Stimulated activated CD8-positive, alpha-beta memory T cell treated with anti-CD3 and anti-CD28 coated beads, Interleukin-7, amount 100 ng/mL, for 48 hours (primary cell): ENCODE measurements at regions not wholly inside any gene's neighbourhood (a gene's known extent, or its start where the extent isn't known, plus 50 kb on each side); places are given as distances from the start of the nearest gene placed in this dataset.
"Not testable (repeated sequence)": the region's sequence is repeated elsewhere in the genome, so short reads cannot be mapped to it uniquely, and the experiment has no call there.

ENCODE experiments used
- DNase-seq, 2 donors: peaks; one replicate each; pipeline ENCODE4 v3.0.0-alpha.2; 2020; ENCODE audit warnings: low read depth in 1 of 2; ENCODE audit errors: extremely low read depth in 1 of 2

DNA sequence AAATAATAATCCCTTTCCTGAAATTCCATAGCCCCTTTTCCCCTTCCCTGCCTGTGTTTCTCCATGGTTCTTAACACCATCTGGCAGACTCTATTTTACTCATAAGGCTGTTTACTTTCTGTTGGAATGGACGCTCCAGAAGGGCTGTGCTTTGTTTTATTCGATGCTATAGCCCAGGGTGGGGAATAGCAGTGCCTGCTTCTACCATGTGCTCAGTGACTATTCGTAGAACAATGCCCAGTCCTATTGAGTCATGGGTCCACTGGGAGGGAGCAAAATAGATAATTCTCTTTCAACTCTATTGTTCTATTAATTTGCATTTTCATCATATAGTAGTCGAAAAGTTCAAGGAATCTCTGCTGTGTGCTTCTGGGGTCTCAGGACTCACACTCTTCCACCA lies 565.1 kb downstream of the C6orf118 start:
- no peak for DNase-seq

GRCh38 chr6:164741938-164742451 lies 567.4 kb downstream of the C6orf118 start:
- DNase-seq: no peak

DNA sequence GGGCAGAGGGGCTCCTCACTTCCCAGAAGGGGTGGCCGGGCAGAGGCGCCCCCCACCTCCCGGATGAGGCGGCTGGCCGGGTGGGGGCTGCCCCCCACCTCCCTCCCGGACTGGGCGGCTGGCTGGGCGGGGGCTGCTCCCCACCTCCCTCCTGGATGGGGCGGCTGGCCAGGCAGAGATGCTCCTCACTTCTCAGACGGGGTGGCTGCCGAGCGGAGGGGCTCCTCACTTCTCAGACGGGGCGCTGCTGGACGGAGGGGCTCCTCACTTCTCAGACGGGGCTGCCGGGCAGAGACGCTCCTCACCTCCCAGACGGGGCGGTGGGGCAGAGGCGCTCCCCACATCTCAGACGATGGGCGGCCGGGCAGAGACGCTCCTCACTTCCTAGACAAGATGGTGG lies 573.3 kb downstream of the C6orf118 start:
- DNase-seq: not testable (repeated sequence)

DNA sequence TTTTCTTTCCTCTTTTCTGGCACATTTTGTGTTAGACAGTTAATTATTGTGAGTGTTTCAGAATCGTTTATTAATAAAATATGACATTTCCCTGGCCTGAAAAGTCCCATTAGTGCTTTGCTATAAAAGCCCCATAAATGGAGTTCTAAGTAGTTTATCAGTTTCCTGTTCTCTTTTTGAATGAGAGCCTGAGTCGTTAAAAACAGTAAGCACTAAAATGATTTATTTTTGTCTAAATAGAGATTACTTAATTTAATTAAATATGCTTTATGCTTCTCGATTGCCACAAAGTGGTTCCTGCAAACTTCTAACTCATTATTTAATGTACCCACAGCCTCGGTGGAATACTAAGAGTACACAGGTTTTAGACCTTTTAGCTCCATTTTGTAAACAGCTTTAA lies 577.9 kb downstream of the C6orf118 start:
- no peak for DNase-seq

DNA sequence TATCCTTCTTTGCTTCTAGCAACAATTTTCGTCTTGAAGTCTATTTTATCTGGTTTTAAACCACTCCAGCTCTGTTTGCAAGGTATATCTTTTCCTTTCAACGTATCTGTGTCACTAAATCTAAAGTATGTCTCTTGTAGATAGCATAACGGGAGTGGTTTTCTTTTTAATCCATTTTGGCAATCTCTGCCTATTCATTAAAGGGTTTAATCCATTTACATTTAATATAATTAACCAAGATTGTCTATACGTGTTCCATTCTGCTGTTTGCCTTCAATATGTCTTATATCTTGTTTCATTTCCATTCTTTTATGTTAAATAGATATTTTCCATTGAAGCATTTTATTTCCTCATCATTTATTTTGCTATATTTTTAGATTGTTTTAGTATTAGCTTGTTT lies 587.9 kb downstream of the C6orf118 start:
- DNase-seq: no peak

DNA sequence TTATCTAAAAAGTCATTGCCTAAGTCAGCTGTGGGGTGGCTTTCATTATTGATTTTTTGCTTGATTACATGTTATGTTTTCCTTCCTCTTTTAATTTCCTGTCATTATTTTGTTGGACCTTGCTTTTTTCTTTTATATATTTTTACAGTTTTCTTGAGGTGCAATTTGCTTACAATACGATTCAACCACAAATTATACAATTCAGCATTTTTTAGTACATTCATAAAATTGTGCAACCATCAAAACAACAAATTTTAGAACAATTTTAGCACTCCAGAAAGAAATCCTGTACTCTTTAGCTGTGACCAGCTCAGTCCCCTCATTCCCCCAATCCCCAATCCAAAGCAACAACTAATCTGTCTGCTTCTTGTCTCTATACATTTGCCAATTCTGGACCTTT lies 608.9 kb downstream of the C6orf118 start:
- no peak for DNase-seq

DNA sequence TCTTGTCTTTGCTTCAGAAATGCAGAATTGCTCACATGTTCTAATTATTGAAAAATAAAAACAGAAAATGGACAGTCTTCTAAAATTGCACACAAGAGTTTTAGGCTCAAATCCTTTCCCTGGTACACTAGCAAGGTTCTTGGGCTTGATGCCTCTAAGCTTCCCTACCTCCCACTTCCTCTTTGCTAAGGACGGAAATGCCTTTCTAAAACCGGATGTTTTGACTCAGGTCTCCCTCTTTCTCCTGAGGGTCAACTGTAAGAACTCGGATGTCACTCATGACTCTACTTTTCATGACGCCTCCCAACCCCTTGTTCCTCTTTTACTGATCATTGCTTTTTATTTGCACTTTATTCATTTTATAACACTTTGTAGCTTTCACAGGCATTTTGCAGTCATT lies 613.5 kb downstream of the C6orf118 start:
- no peak for DNase-seq

GRCh38 chr6:164694386-164694785 lies 615.0 kb downstream of the C6orf118 start:
- DNase-seq: no peak

DNA sequence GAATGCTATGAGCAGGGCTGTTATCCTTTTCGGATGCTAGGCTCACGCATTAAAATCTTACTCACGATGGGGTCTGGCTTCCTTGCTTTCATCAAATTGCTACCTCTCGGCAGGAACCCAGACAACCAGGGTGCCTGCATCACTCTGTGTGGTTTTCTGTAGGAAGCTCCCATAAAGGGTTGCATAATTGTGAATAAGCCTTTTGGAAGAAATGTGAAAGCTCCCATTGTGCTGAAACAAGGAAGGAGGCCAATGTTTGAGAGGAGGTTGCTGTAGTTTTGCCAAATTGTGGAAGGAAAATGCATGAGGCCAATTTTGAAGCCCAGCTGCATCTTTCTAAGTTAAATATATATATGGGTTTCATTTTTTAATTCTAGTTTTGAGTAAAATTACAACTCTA lies 615.5 kb downstream of the C6orf118 start:
- DNase-seq: no peak

GRCh38 chr6:164692772-164693510 lies 616.5 kb downstream of the C6orf118 start:
- DNase-seq: no peak

- DNase-seq: no peak
Observed at GRCh38 chr6:164690702-164691500, 618.5 kb downstream of the C6orf118 start.

DNA sequence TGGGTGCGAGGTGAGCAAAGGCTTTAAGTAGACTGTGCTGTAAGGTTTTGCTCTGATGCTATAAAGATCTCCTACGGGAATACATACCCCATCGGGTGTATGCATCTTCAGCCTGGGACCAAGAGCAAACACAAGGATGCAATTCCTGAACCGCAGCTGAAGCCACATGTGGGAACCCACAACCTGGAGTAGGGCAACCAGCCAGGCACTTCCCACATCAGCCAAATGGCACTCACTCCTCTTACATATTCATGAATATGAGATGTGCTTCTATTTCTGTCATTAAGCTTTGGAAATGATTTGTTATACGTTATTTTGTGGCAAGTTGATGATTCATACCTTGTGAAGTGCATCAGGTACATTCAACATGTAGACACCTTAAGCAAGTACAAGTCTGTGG lies 619.2 kb downstream of the C6orf118 start:
- DNase-seq: no peak

DNA sequence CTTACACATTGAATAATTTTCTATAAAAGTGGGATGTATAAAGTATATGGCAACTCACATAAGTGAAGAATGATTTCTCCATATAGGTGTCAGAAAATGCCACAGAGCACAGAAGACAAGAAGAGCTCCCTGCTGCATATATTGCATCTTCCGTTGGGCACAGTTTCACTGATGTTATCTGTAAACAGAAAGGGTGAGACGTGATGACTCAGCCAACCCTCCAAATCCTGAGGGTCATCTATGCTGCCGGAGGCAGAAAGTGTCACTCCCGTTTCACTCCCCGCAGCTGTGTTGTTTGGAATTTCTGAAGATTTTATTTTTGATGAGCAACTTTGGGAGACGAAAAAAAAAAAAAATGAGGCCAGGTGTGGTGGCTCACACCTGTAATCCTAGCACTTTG lies 644.1 kb downstream of the C6orf118 start:
- DNase-seq: no peak

GRCh38 chr6:164663634-164664033 lies 645.8 kb downstream of the C6orf118 start:
- DNase-seq: no peak

GRCh38 chr6:164661716-164662115 lies 647.7 kb downstream of the C6orf118 start:
- DNase-seq: no peak

DNA sequence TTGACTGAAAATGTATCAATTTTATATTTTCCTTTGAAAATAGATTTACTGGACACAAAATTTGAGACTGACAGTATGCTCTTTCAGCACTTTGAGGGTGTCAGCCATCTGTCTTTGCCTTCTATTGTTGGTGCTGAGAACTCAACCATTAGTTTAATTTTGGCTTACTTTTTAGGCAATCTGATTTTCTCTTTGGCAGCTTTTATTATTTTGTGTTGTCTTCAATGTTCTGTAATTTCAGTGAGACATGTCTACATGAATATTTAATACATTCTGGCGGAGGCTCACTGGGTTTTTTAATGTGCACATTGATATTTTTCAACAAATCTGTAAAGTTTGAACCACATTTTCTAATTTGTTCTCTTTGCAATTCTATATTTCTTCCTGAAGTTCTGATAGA lies 648.6 kb downstream of the C6orf118 start:
- no peak for DNase-seq

DNA sequence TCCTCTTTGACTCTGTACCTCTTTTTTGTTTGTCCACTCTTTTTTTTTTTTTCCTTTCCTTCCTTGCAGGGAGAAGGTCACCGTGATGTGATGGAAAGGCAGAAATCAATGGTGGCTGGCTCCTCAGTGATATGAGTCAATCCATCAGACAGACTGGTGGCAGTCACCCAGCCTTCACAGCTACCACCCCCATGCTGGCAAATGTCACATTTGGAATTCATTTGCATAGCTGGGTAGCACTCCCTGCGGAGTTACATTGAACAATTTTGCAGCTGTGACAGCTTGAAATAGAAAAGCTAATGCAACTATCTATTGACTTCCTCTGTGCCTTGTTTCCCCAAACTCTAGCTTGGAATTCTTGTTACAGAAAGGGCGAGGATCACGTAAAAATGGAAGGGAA lies 668.4 kb downstream of the C6orf118 start:
- no peak for DNase-seq

- DNase-seq: no peak
Observed at GRCh38 chr6:164628302-164628931, 681.0 kb downstream of the C6orf118 start.

- DNase-seq: no peak
Observed at GRCh38 chr6:164616917-164617524, 692.4 kb downstream of the C6orf118 start.

- no peak for DNase-seq
Observed at GRCh38 chr6:164612751-164613150, 696.7 kb downstream of the C6orf118 start.

DNA sequence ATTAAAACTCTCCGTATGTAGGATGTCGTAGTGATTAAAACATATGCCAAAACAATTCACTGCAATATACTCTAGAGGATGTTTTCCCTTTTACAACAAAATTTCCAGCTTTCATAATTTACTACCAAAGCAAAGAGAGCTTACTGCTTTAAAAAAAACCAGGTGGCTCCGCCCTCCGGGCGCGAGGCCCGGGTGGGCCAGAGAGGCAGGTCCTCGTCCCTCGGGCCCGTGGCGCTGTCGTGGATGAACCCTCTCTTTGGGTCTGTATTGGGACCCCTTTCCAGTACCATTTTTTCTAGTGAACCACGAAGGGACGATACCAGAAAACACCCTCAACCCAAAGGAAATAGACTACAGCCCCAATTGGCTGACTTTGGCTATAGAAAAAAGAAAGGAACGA lies 698.5 kb downstream of the C6orf118 start:
- DNase-seq: not testable (repeated sequence)
